HAP-1 (cell line): ENCODE measurements at regions not wholly inside any gene's neighbourhood (a gene's known extent, or its start where the extent isn't known, plus 50 kb on each side); places are given as distances from the start of the nearest gene placed in this dataset.
A peak's percentile ranks its signal among the peaks of the same experiment; 100 is the strongest.
"Not testable (repeated sequence)": the region's sequence is repeated elsewhere in the genome, so short reads cannot be mapped to it uniquely, and the experiment has no call there.

Experiments
- DNase-seq, 2 experiments: peaks; one replicate each; pipeline ENCODE4 v3.0.0-alpha.2; 2016 to 2020; ENCODE audit warnings: low spot score in 2 of 2
- H3K27me3 ChIP-seq: fragments of 250-450 bp; sonication (Bioruptor Pico); 2 replicates; pipeline ENCODE4 v1.5.1; 2020; ENCODE audit warnings: low read depth, mild to moderate bottlenecking, moderate library complexity
- H3K36me3 ChIP-seq: fragments of 250-450 bp; sonication (Bioruptor Pico); replicated peaks from 2 replicates; pipeline ENCODE4 v1.5.1; 2020; ENCODE audit warnings: mild to moderate bottlenecking
- H3K4me1 ChIP-seq: fragments of 250-450 bp; sonication (Bioruptor Pico); 2 replicates; pipeline ENCODE4 v1.5.1; 2020; ENCODE audit warnings: mild to moderate bottlenecking
- H3K4me3 ChIP-seq: fragments of 250-450 bp; sonication (Bioruptor Pico); 2 replicates; pipeline ENCODE4 v1.5.1; 2020; ENCODE audit warnings: mild to moderate bottlenecking, moderate library complexity
- H3K9me3 ChIP-seq: fragments of 250-450 bp; sonication (Bioruptor Pico); 2 replicates; pipeline ENCODE4 v1.5.1; 2020; ENCODE audit warnings: mild to moderate bottlenecking, moderate library complexity
- in situ Hi-C: fragments of 300-500 bp; cut with MboI; formaldehyde crosslinking; loops from 3 replicates; pipeline ENCODE4 v1.14.3; 2020; ENCODE audit warnings: low sequenced_read_pairs, inconsistent platforms, mixed read lengths

GRCh38 chr1:230569201-230569600 is 73.1 kb upstream of the COG2 start:
- in situ Hi-C loops: no loop called here
- DNase-seq: no peak
- H3K4me3 ChIP-seq: no peak overlapping the region

GRCh38 chr1:230568676-230569075 is 73.6 kb upstream of the COG2 start:
- H3K27me3 ChIP-seq: peaks cover 6% of the 10 kb centered on the region
- in situ Hi-C loops: no loop called here
- no peaks in the 10 kb centered on the region for H3K9me3 ChIP-seq
- H3K4me3 ChIP-seq: no peak overlapping the region
- no peaks in the 10 kb centered on the region for H3K4me1 ChIP-seq
- H3K36me3 ChIP-seq: no peaks in the 10 kb centered on the region
- DNase-seq: no peak

More at GRCh38 chr1:230569201-230569600, 73.1 kb upstream of the COG2 start:
- no peaks in the 10 kb centered on the region for H3K36me3 ChIP-seq
- no peaks in the 10 kb centered on the region for H3K9me3 ChIP-seq
- no peaks in the 10 kb centered on the region for H3K4me1 ChIP-seq
- H3K27me3 ChIP-seq: peaks cover 6% of the 10 kb centered on the region

GRCh38 chr1:230568008-230568407 is 74.3 kb upstream of the COG2 start:
- peak in 1 of 2 experiments; percentile 15 for DNase-seq
- in situ Hi-C loops: no loop called here
- no peaks in the 10 kb centered on the region for H3K9me3 ChIP-seq
- no peaks in the 10 kb centered on the region for H3K36me3 ChIP-seq
- H3K4me3 ChIP-seq: no peak overlapping the region
- H3K27me3 ChIP-seq: peaks cover 6% of the 10 kb centered on the region
- H3K4me1 ChIP-seq: no peaks in the 10 kb centered on the region

- Histone ChIP-seq H3K4me1 (no peaks in the 10 kb centered on the region), H3K9me3 (no peaks in the 10 kb centered on the region), H3K27me3 (peaks cover 6% of the 10 kb centered on the region), H3K4me3 (no peak overlapping the region), H3K36me3 (no peaks in the 10 kb centered on the region)
- in situ Hi-C loops: no loop called here
- no peak for DNase-seq
These were observed 75.1 kb upstream of the COG2 start for GRCh38 chr1:230567221-230567575.

- H3K27me3 ChIP-seq, H3K4me3 ChIP-seq, in situ Hi-C loops, H3K36me3 ChIP-seq, H3K4me1 ChIP-seq, H3K9me3 ChIP-seq, DNase-seq: not testable (repeated sequence)
These were observed 75.6 kb upstream of the COG2 start for GRCh38 chr1:230566532-230567220.

- no peak for DNase-seq
- in situ Hi-C loops: no loop called here
- Histone ChIP-seq H3K4me1 (no peaks in the 10 kb centered on the region), H3K36me3 (no peaks in the 10 kb centered on the region), H3K9me3 (no peaks in the 10 kb centered on the region), H3K27me3 (peaks cover 6% of the 10 kb centered on the region), H3K4me3 (no peak overlapping the region)
These were observed 77.1 kb upstream of the COG2 start for GRCh38 chr1:230565141-230565540.

- Histone ChIP-seq H3K4me3 (no peak overlapping the region), H3K36me3 (no peaks in the 10 kb centered on the region), H3K4me1 (no peaks in the 10 kb centered on the region), H3K9me3 (no peaks in the 10 kb centered on the region), H3K27me3 (no peaks in the 10 kb centered on the region)
- DNase-seq: no peak
- in situ Hi-C loops: no loop called here
These were observed 78.7 kb upstream of the COG2 start for GRCh38 chr1:230563591-230563990.

- H3K4me1 ChIP-seq: no peaks in the 10 kb centered on the region
- no peaks in the 10 kb centered on the region for H3K36me3 ChIP-seq
- DNase-seq: no peak
- H3K27me3 ChIP-seq: peaks cover 2% of the 10 kb centered on the region; the same call in 1 of the 2 replicates
- H3K9me3 ChIP-seq: no peaks in the 10 kb centered on the region
- H3K4me3 ChIP-seq: no peak overlapping the region
- in situ Hi-C loops: no loop called here
These were observed 80.7 kb upstream of the COG2 start for GRCh38 chr1:230561570-230561969.

GRCh38 chr1:230558324-230558723 is 84.0 kb upstream of the COG2 start:
- no peak for DNase-seq
- H3K4me3 ChIP-seq: no peak overlapping the region
- H3K4me1 ChIP-seq: no peaks in the 10 kb centered on the region
- peaks cover 2% of the 10 kb centered on the region; the same call in 1 of the 2 replicates for H3K27me3 ChIP-seq
- no peaks in the 10 kb centered on the region for H3K36me3 ChIP-seq
- H3K9me3 ChIP-seq: no peaks in the 10 kb centered on the region
- in situ Hi-C loops: no loop called here

GRCh38 chr1:230556453-230556852 is 85.8 kb upstream of the COG2 start:
- DNase-seq: no peak
- H3K27me3 ChIP-seq: peaks cover 2% of the 10 kb centered on the region; the same call in 1 of the 2 replicates
- H3K36me3 ChIP-seq: no peaks in the 10 kb centered on the region
- in situ Hi-C loops: no loop called here
- no peaks in the 10 kb centered on the region for H3K9me3 ChIP-seq
- H3K4me1 ChIP-seq: no peaks in the 10 kb centered on the region
- H3K4me3 ChIP-seq: no peak overlapping the region

GRCh38 chr1:230555814-230556213 is 86.5 kb upstream of the COG2 start:
- DNase-seq: no peak
- no peaks in the 10 kb centered on the region for H3K36me3 ChIP-seq
- no peak overlapping the region for H3K4me3 ChIP-seq
- H3K27me3 ChIP-seq: peaks cover 2% of the 10 kb centered on the region; the same call in 1 of the 2 replicates
- in situ Hi-C loops: no loop called here
- H3K4me1 ChIP-seq: no peaks in the 10 kb centered on the region
- no peaks in the 10 kb centered on the region for H3K9me3 ChIP-seq

- DNase-seq: no peak
- Histone ChIP-seq H3K4me3 (no peak overlapping the region), H3K9me3 (no peaks in the 10 kb centered on the region), H3K4me1 (no peaks in the 10 kb centered on the region), H3K36me3 (no peaks in the 10 kb centered on the region), H3K27me3 (peaks cover 2% of the 10 kb centered on the region; the same call in 1 of the 2 replicates)
- in situ Hi-C loops: no loop called here
These were observed 89.4 kb upstream of the COG2 start for GRCh38 chr1:230552880-230553279.

GRCh38 chr1:230550945-230551344 is 91.3 kb upstream of the COG2 start:
- H3K27me3 ChIP-seq, in situ Hi-C loops, DNase-seq, H3K4me1 ChIP-seq, H3K9me3 ChIP-seq, H3K36me3 ChIP-seq, H3K4me3 ChIP-seq: not testable (repeated sequence)

GRCh38 chr1:230550428-230550827 is 91.9 kb upstream of the COG2 start:
- H3K36me3 ChIP-seq: no peaks in the 10 kb centered on the region
- in situ Hi-C loops: no loop called here
- no peaks in the 10 kb centered on the region for H3K4me1 ChIP-seq
- no peak for DNase-seq
- no peak overlapping the region for H3K4me3 ChIP-seq
- H3K9me3 ChIP-seq: no peaks in the 10 kb centered on the region
- H3K27me3 ChIP-seq: no peaks in the 10 kb centered on the region

GRCh38 chr1:230549625-230550024 is 92.7 kb upstream of the COG2 start:
- Histone ChIP-seq H3K4me1 (no peaks in the 10 kb centered on the region), H3K36me3 (no peaks in the 10 kb centered on the region), H3K4me3 (no peak overlapping the region), H3K9me3 (no peaks in the 10 kb centered on the region), H3K27me3 (no peaks in the 10 kb centered on the region)
- no peak for DNase-seq
- in situ Hi-C loops: no loop called here
